Calu3 (cell line): ENCODE measurements at regions not wholly inside any gene's neighbourhood (a gene's known extent, or its start where the extent isn't known, plus 50 kb on each side); places are given as distances from the start of the nearest gene placed in this dataset.
"Not testable (repeated sequence)": the region's sequence is repeated elsewhere in the genome, so short reads cannot be mapped to it uniquely, and the experiment has no call there.

Source experiments
- BruUV-seq: library from RNA; stranded (reverse); fragments of 400-500 nt; replicated peaks from 2 replicates; lab custom pipeline; 2021; lab: Mats Ljungman, UMichigan
- CTCF ChIA-PET: fragments of 300-600 bp; sonication (Branson Sonifier 250); formaldehyde crosslinking; loops from one replicate; lab custom pipeline; 2022; ENCODE audit warnings: antibody characterized with exemption; lab: Charles Lee
- DNase-seq: peaks from one replicate; pipeline ENCODE4 v3.0.0; 2022
- H3K27ac Mint-ChIP-seq: one replicate; pipeline ENCODE4 v1.8.0; 2022; ENCODE audit warnings: mixed read lengths; ENCODE audit not compliant: unreplicated experiment
- H3K27me3 Mint-ChIP-seq: one replicate; pipeline ENCODE4 v1.8.0; 2022; ENCODE audit warnings: mixed read lengths; ENCODE audit not compliant: unreplicated experiment
- H3K36me3 Mint-ChIP-seq: one replicate; pipeline ENCODE4 v1.8.0; 2022; ENCODE audit warnings: mild to moderate bottlenecking, moderate library complexity, mixed read lengths; ENCODE audit not compliant: insufficient read depth, unreplicated experiment
- H3K4me1 Mint-ChIP-seq: one replicate; pipeline ENCODE4 v1.8.0; 2022; ENCODE audit warnings: mild to moderate bottlenecking, low read depth, mixed read lengths; ENCODE audit not compliant: unreplicated experiment
- H3K4me3 Mint-ChIP-seq: one replicate; pipeline ENCODE4 v1.8.0; 2022; ENCODE audit warnings: mild to moderate bottlenecking, low read depth, moderate library complexity, mixed read lengths; ENCODE audit not compliant: unreplicated experiment
- H3K9me3 Mint-ChIP-seq: one replicate; pipeline ENCODE4 v1.8.0; 2022; ENCODE audit warnings: low read depth, mixed read lengths; ENCODE audit not compliant: unreplicated experiment
- CTCF ChIP-seq: fragments of 200-600 bp; IDR thresholded peaks from one replicate; pipeline ENCODE4 v1.8.0; 2022; ENCODE audit warnings: antibody characterized with exemption; ENCODE audit not compliant: unreplicated experiment
- intact Hi-C: fragments of 100-400 bp; cut with micrococcal nuclease; formaldehyde crosslinking; loops from one replicate; pipeline ENCODE4 v1.10.0; 2022; ENCODE audit not compliant: unreplicated experiment

DNA sequence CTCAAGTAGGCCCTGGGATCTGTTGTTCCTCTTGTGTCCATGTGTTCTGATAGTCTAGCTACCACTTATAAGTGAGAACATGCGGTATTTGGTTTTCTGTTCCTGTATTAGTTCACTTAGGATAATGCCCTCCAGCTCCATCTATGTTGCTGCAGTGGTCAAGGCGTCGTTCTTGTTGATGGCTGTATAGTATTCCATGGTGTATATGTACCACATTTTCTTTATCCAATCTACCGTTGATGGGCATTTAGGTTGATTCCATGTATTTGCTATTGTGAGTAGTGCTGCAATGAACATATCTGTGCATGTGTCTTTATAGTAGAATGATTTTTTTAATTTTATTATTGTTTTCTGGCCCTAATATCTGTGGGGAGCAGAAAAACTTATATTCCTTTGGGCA is 74.3 kb downstream of the MAT2B start:
- peaks cover 6% of the 10 kb centered on the region for H3K4me1 Mint-ChIP-seq
- no peak overlapping the region for H3K4me3 Mint-ChIP-seq
- no peak for TF ChIP-seq CTCF
- no peaks in the 10 kb centered on the region for H3K36me3 Mint-ChIP-seq
- no TSS peak for BruUV-seq
- no peak for DNase-seq
- H3K9me3 Mint-ChIP-seq = no peaks in the 10 kb centered on the region
- no peak overlapping the region for H3K27ac Mint-ChIP-seq
- intact Hi-C loops = no loop called here
- CTCF ChIA-PET = interaction anchor here (0.6 to 1.1 kb wide), 2 partner anchors 13 to 175 kb away, joined by 3 read pairs; no protein-coding TSS in a partner anchor
- no peaks in the 10 kb centered on the region for H3K27me3 Mint-ChIP-seq

- intact Hi-C loops = no loop called here
- TF ChIP-seq CTCF = no peak
- CTCF ChIA-PET = interaction anchor here (1.1 to 1.5 kb wide), 2 partner anchors 14 to 432 kb away, joined by 3 read pairs; no protein-coding TSS in a partner anchor
- Mint-ChIP-seq H3K4me3 (no peak overlapping the region), H3K9me3 (no peaks in the 10 kb centered on the region), H3K27ac (no peak overlapping the region), H3K36me3 (no peaks in the 10 kb centered on the region), H3K27me3 (no peaks in the 10 kb centered on the region), H3K4me1 (peaks cover 6% of the 10 kb centered on the region)
- DNase-seq = peak; percentile 28
- no TSS peak for BruUV-seq
Measured at GRCh38 chr5:163580516-163580915, 75.1 kb downstream of the MAT2B start.

DNA sequence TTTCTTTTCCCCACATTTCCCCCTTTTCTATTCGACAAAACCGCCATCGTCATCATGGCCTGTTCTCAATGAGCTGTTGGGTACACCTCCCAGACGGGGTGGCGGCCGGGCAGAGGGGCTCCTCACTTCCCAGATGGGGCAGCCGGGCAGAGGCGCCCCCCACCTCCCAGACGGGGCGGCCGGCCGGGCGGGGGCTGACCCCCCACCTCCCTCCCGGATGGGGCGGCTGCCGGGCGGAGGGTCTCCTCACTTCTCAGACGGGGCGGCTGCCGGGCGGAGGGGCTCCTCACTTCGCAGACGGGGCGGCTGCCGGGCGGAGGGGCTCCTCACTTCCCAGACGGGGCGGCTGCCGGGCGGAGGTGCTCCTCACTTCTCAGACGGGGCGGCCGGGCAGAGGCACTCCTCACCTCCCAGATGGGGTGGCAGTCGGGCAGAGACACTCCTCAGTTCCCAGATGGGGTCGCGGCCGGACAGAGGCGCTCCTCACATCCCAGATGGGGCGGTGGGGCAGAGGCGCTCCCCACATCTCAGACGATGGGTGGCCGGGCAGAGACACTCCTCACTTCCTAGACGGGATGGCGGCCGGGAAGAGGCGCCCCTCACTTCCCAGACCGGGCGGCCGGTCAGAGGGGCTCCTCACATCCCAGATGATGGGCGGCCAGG is 78.2 kb downstream of the MAT2B start:
- H3K9me3 Mint-ChIP-seq, intact Hi-C loops, H3K27me3 Mint-ChIP-seq, DNase-seq, H3K4me3 Mint-ChIP-seq, H3K27ac Mint-ChIP-seq, CTCF ChIA-PET, BruUV-seq, H3K36me3 Mint-ChIP-seq, H3K4me1 Mint-ChIP-seq: not testable (repeated sequence)

GRCh38 chr5:163585206-163585605 is 79.8 kb downstream of the MAT2B start:
- BruUV-seq = no TSS peak
- H3K4me1 Mint-ChIP-seq = peaks cover 6% of the 10 kb centered on the region
- CTCF ChIA-PET = no interaction called here
- no peak for TF ChIP-seq CTCF
- H3K4me3 Mint-ChIP-seq = no peak overlapping the region
- DNase-seq = no peak
- no peaks in the 10 kb centered on the region for H3K9me3 Mint-ChIP-seq
- intact Hi-C loops = no loop called here
- no peaks in the 10 kb centered on the region for H3K36me3 Mint-ChIP-seq
- no peak overlapping the region for H3K27ac Mint-ChIP-seq
- H3K27me3 Mint-ChIP-seq = no peaks in the 10 kb centered on the region

GRCh38 chr5:163586531-163586956 is 81.1 kb downstream of the MAT2B start:
- Mint-ChIP-seq H3K9me3 (no peaks in the 10 kb centered on the region), H3K4me1 (no peaks in the 10 kb centered on the region), H3K4me3 (no peak overlapping the region), H3K36me3 (no peaks in the 10 kb centered on the region), H3K27ac (no peak overlapping the region), H3K27me3 (no peaks in the 10 kb centered on the region)
- BruUV-seq = no TSS peak
- intact Hi-C loops = no loop called here
- no peak for DNase-seq
- CTCF ChIA-PET = no interaction called here
- TF ChIP-seq CTCF = no peak
